ENCODE measurements at regions not wholly inside any gene's neighbourhood (a gene's known extent, or its start where the extent isn't known, plus 50 kb on each side); places are given as distances from the start of the nearest gene placed in this dataset.

GRCh38 chr5:105304859-105305258 is 1742.3 kb upstream of the NUDT12 start:
- TF ChIP-seq, protein P1, sequence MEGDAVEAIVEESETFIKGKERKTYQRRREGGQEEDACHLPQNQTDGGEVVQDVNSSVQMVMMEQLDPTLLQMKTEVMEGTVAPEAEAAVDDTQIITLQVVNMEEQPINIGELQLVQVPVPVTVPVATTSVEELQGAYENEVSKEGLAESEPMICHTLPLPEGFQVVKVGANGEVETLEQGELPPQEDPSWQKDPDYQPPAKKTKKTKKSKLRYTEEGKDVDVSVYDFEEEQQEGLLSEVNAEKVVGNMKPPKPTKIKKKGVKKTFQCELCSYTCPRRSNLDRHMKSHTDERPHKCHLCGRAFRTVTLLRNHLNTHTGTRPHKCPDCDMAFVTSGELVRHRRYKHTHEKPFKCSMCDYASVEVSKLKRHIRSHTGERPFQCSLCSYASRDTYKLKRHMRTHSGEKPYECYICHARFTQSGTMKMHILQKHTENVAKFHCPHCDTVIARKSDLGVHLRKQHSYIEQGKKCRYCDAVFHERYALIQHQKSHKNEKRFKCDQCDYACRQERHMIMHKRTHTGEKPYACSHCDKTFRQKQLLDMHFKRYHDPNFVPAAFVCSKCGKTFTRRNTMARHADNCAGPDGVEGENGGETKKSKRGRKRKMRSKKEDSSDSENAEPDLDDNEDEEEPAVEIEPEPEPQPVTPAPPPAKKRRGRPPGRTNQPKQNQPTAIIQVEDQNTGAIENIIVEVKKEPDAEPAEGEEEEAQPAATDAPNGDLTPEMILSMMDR (conservative IDR thresholded peaks at IDR 0.05 in 1 of 2, IDR thresholded peaks at IDR 0.05 in 1 of 2; ENCODE audit: extremely low read depth in 1 of 2, insufficient read depth in 1 of 2, low read depth in 1 of 2, low read length in 2 of 2), result no peak
- TF ChIP-seq EZH2 (IDR thresholded peaks at IDR 0.05; ENCODE audit: borderline replicate concordance, low read length), result no peak

Data from mammary epithelial cell (primary cell).